Liver (tissue), 8 donors: ENCODE measurements at regions not wholly inside any gene's neighbourhood (a gene's known extent, or its start where the extent isn't known, plus 50 kb on each side); places are given as distances from the start of the nearest gene placed in this dataset.

Source experiments
- DNase-seq: peaks from one replicate; pipeline ENCODE4 v3.0.0-alpha.2; 2017; ENCODE audit warnings: low spot score
- H3K27ac ChIP-seq, 2 donors: one replicate each; pipeline ENCODE4 v1.7.0; 2013; ENCODE audit warnings: inconsistent platforms in 2 of 2, low read length in 2 of 2, control low read depth in 1 of 2, low read depth in 1 of 2, mild to moderate bottlenecking in 1 of 2
- H3K27me3 ChIP-seq, 4 donors: one replicate each; pipeline versions ENCODE4 v1.6.1 to v1.7.0; 2013; ENCODE audit warnings: low read length in 3 of 4, inconsistent platforms in 1 of 4, mild to moderate bottlenecking in 1 of 4, moderate library complexity in 1 of 4; ENCODE audit not compliant: control insufficient read depth in 4 of 4, insufficient read depth in 4 of 4
- H3K36me3 ChIP-seq, 4 donors: one replicate each; pipeline versions ENCODE4 v1.6.1 to v1.7.0; 2013; ENCODE audit warnings: low read length in 3 of 4, mild to moderate bottlenecking in 3 of 4, low read depth in 1 of 4, moderate library complexity in 1 of 4; ENCODE audit not compliant: control insufficient read depth in 4 of 4, insufficient read depth in 3 of 4
- H3K4me1 ChIP-seq, 4 donors: one replicate each; pipeline versions ENCODE4 v1.6.1 to v1.7.0; 2013; ENCODE audit warnings: low read length in 3 of 4, mild to moderate bottlenecking in 3 of 4, moderate library complexity in 1 of 4; ENCODE audit not compliant: control insufficient read depth in 4 of 4, insufficient read depth in 4 of 4
- H3K4me3 ChIP-seq, 3 donors: one replicate each; pipeline versions ENCODE4 v1.6.1 to v1.7.0; 2013; ENCODE audit warnings: low read length in 3 of 3, control low read depth in 1 of 3, low read depth in 1 of 3, mild to moderate bottlenecking in 1 of 3
- H3K9ac ChIP-seq, 2 donors: one replicate each; pipeline ENCODE4 v1.7.0; 2013; ENCODE audit warnings: low read length in 2 of 2, mild to moderate bottlenecking in 2 of 2, moderate library complexity in 2 of 2, control low read depth in 1 of 2, low read depth in 1 of 2
- H3K9me3 ChIP-seq, 4 donors: one replicate each; pipeline versions ENCODE4 v1.6.1 to v1.7.0; 2013; ENCODE audit warnings: low read length in 3 of 4; ENCODE audit not compliant: control insufficient read depth in 4 of 4
- ATF3 ChIP-seq: IDR thresholded peaks from 2 replicates; pipeline ENCODE4 v1.6.1; 2016; ENCODE audit warnings: antibody characterized with exemption
- CTCF ChIP-seq: fragments of 150-350 bp; IDR thresholded peaks from 2 replicates; pipeline ENCODE4 v1.5.1; 2017; ENCODE audit warnings: improper control_type of control experiment, low read depth, low read length; ENCODE audit not compliant: missing input control
- EGR1 ChIP-seq, 2 donors: IDR thresholded peaks; 2 replicates each; pipeline ENCODE4 v1.6.1; 2016 to 2018; ENCODE audit warnings: antibody characterized with exemption in 2 of 2, low read depth in 2 of 2
- FOXA1 ChIP-seq: IDR thresholded peaks from 2 replicates; pipeline ENCODE4 v1.6.1; 2016; ENCODE audit warnings: antibody characterized with exemption
- HNF4A ChIP-seq, 2 donors: conservative IDR thresholded peaks; 2 replicates each; pipeline ENCODE4 v1.6.1; 2016; ENCODE audit warnings: antibody characterized with exemption in 2 of 2, mild to moderate bottlenecking in 2 of 2
- HNF4G ChIP-seq: IDR thresholded peaks from 2 replicates; pipeline ENCODE4 v1.6.1; 2016; ENCODE audit warnings: antibody characterized with exemption
- JUND ChIP-seq, 2 donors: IDR thresholded peaks; 2 replicates each; pipeline ENCODE4 v1.6.1; 2016; ENCODE audit warnings: antibody characterized with exemption in 2 of 2
- RAD21 ChIP-seq, 2 donors: IDR thresholded peaks; 2 replicates each; pipeline ENCODE4 v1.6.1; 2016; ENCODE audit warnings: antibody characterized with exemption in 2 of 2, mild to moderate bottlenecking in 2 of 2
- RXRA ChIP-seq, 2 donors: IDR thresholded peaks; 2 replicates each; pipeline ENCODE4 v1.6.1; 2017 to 2018; ENCODE audit warnings: antibody characterized with exemption in 2 of 2, mild to moderate bottlenecking in 1 of 2
- SP1 ChIP-seq: IDR thresholded peaks from 2 replicates; pipeline ENCODE4 v1.6.1; 2018; ENCODE audit warnings: antibody characterized with exemption, mild to moderate bottlenecking
- WGBS: extraction: QIAGEN DNeasy Blood & Tissue Kit; methylation state at CpG from one replicate; pipeline ENCODE4 v1.1.7; 2013; 5-methylcytosine and 5-hydroxymethylcytosine counted together
- TF ChIP-seq, protein P1 (sequence below): IDR thresholded peaks from 2 replicates; pipeline ENCODE4 v1.6.1; 2016; ENCODE audit warnings: antibody characterized with exemption
- TF ChIP-seq, protein P2 (sequence below): IDR thresholded peaks from 2 replicates; pipeline ENCODE4 v1.6.1; 2016; ENCODE audit warnings: antibody characterized with exemption, mild to moderate bottlenecking
- donor health status: healthy.
- donor health status: healthy.
- donor health status: healthy.
- donor health status: healthy.
- donor health status: healthy.

GRCh38 chr7:21251151-21251800, 176.6 kb upstream of the SP4 start:
- no peak overlapping the region for H3K4me3 ChIP-seq
- no peaks in the 10 kb centered on the region for H3K9me3 ChIP-seq
- DNase-seq, result peak; percentile 34
- no peak overlapping the region for H3K9ac ChIP-seq
- TF ChIP-seq HNF4G, result peak; percentile 92
- peak; percentile 71 for TF ChIP-seq SP1
- peak; percentile 47 to 69 for TF ChIP-seq RAD21 (IDR thresholded peaks at IDR 0.05)
- peak; percentile 68 for TF ChIP-seq ATF3
- TF ChIP-seq RXRA (IDR thresholded peaks at IDR 0.05), result peak in 1 of 2 donors; percentile 40
- peak; percentile 64 to 81 for TF ChIP-seq JUND (IDR thresholded peaks at IDR 0.05)
- TF ChIP-seq, protein P1, sequence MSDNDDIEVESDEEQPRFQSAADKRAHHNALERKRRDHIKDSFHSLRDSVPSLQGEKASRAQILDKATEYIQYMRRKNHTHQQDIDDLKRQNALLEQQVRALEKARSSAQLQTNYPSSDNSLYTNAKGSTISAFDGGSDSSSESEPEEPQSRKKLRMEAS, result no peak
- TF ChIP-seq, protein P2, sequence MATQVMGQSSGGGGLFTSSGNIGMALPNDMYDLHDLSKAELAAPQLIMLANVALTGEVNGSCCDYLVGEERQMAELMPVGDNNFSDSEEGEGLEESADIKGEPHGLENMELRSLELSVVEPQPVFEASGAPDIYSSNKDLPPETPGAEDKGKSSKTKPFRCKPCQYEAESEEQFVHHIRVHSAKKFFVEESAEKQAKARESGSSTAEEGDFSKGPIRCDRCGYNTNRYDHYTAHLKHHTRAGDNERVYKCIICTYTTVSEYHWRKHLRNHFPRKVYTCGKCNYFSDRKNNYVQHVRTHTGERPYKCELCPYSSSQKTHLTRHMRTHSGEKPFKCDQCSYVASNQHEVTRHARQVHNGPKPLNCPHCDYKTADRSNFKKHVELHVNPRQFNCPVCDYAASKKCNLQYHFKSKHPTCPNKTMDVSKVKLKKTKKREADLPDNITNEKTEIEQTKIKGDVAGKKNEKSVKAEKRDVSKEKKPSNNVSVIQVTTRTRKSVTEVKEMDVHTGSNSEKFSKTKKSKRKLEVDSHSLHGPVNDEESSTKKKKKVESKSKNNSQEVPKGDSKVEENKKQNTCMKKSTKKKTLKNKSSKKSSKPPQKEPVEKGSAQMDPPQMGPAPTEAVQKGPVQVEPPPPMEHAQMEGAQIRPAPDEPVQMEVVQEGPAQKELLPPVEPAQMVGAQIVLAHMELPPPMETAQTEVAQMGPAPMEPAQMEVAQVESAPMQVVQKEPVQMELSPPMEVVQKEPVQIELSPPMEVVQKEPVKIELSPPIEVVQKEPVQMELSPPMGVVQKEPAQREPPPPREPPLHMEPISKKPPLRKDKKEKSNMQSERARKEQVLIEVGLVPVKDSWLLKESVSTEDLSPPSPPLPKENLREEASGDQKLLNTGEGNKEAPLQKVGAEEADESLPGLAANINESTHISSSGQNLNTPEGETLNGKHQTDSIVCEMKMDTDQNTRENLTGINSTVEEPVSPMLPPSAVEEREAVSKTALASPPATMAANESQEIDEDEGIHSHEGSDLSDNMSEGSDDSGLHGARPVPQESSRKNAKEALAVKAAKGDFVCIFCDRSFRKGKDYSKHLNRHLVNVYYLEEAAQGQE, result no peak
- TF ChIP-seq HNF4A (conservative IDR thresholded peaks at IDR 0.05), result peak; percentile 94 to 95
- no peak for TF ChIP-seq EGR1 (IDR thresholded peaks at IDR 0.05; ENCODE audit: low read depth in 2 of 2)
- H3K27me3 ChIP-seq, result peaks cover 0 to 14% (median 7%) of the 10 kb centered on the region in 4 donors
- no peaks in the 10 kb centered on the region for H3K36me3 ChIP-seq
- WGBS, result 11% methylated on average over 3 of the region's 3 CpGs
- H3K4me1 ChIP-seq, result no peaks in the 10 kb centered on the region
- H3K27ac ChIP-seq, result no peak overlapping the region

GRCh38 chr7:21253740-21254687, 173.9 kb upstream of the SP4 start:
- Histone ChIP-seq H3K36me3 (no peaks in the 10 kb centered on the region), H3K9ac (no peak overlapping the region), H3K4me3 (no peak overlapping the region), H3K27ac (no peak overlapping the region), H3K9me3 (no peaks in the 10 kb centered on the region), H3K27me3 (peaks cover 0 to 14% (median 6%) of the 10 kb centered on the region in 4 donors), H3K4me1 (no peaks in the 10 kb centered on the region)
- 14% methylated on average over 18 of the region's 18 CpGs for WGBS
- peak; percentile 61 for DNase-seq
- TF ChIP-seq HNF4A (conservative IDR thresholded peaks at IDR 0.05), result no peak
- TF ChIP-seq FOXA1, result no peak
- TF ChIP-seq JUND (IDR thresholded peaks at IDR 0.05), result no peak
- peak; percentile 81 to 82 for TF ChIP-seq RAD21 (IDR thresholded peaks at IDR 0.05)
- TF ChIP-seq CTCF, result peak; percentile 53
